WERI-Rb-1 (cell line): ENCODE measurements at regions not wholly inside any gene's neighbourhood (a gene's known extent, or its start where the extent isn't known, plus 50 kb on each side); places are given as distances from the start of the nearest gene placed in this dataset.
"Not testable (repeated sequence)": the region's sequence is repeated elsewhere in the genome, so short reads cannot be mapped to it uniquely, and the experiment has no call there.

Experiments
- DNase-seq: peaks from one replicate; pipeline ENCODE4 v3.0.0-alpha.2; 2020
- H3K27ac ChIP-seq: fragments of 250-450 bp; sonication (Bioruptor Pico); 2 replicates; pipeline ENCODE4 v1.5.1; 2020; ENCODE audit warnings: mild to moderate bottlenecking, moderate library complexity
- H3K27me3 ChIP-seq: fragments of 250-450 bp; sonication (Bioruptor Pico); 2 replicates; pipeline ENCODE4 v1.5.1; 2021; ENCODE audit warnings: mild to moderate bottlenecking, low read depth, moderate library complexity; ENCODE audit not compliant: insufficient read depth, severe bottlenecking
- H3K36me3 ChIP-seq: fragments of 250-450 bp; sonication (Bioruptor Pico); 2 replicates; pipeline ENCODE4 v1.5.1; 2020; ENCODE audit warnings: mild to moderate bottlenecking, moderate library complexity
- H3K4me3 ChIP-seq: 2 replicates; pipeline ENCODE4 v1.5.1; 2011; ENCODE audit warnings: low read depth, mild to moderate bottlenecking, control low read depth, low read length
- H3K9me3 ChIP-seq: fragments of 250-450 bp; sonication (Bioruptor Pico); 2 replicates; pipeline ENCODE4 v1.5.1; 2021; ENCODE audit warnings: mild to moderate bottlenecking, moderate library complexity; ENCODE audit not compliant: severe bottlenecking
- TF ChIP-seq, protein P1 (sequence below): IDR thresholded peaks from 2 replicates; pipeline ENCODE4 v1.5.1; 2011; ENCODE audit warnings: low read depth, mild to moderate bottlenecking, control low read depth, inconsistent platforms, low read length

DNA sequence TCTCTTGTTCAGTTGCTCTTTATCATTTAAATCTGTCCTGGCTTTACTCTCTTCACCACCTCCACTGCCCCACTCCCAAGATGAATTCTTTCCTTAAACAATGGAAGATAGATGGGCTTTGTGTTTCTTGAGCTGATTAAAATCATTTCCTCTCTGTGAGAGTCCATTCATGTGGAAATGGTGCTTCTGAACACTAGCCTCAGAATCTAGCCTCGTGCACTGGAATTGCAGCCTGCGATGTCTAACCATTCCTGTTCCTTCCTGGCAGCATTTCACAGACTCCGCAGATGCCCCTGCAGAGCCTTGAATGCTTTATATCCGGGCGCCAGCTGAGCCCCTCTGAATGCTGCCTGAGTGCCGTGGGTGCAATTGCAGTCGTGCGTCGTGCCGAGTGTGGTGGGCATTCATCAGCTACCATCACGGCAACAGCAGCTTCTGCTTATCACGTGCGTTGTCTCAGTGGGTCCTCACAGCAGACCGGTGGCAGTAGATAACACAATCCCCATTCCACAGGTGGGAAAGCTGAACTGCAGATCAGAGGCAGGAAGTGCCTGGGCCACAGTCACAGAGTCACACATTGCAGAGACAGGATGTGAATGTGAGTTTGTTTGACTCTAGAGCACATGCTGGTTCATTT lies 172.8 kb upstream of the WSCD1 start:
- no peak overlapping the region for H3K27ac ChIP-seq

DNA sequence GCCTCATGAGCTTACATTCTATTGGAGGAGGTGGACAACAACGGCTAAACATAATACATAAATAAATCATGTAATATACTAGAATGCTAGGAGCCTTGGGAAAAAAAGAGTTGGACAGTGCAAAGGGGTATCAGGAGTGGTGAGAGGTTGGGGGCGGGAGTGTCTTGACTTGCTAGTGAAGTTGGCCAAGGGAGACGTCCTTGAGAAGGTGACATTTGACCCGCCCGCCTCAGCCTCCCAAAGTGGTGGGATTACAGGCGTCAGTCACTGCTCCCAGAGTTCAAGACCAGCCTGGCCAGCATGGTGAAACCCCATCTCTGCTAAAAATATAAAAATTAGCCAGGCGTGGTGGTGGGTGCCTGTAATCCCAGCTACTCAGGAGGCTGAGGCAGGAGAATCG lies 172.2 kb upstream of the WSCD1 start:
- H3K9me3 ChIP-seq, H3K4me3 ChIP-seq, H3K27me3 ChIP-seq, DNase-seq, H3K27ac ChIP-seq, H3K36me3 ChIP-seq: not testable (repeated sequence)

More for the DNA sequence above, 172.8 kb upstream of the WSCD1 start:
- Histone ChIP-seq H3K36me3 (no peaks in the 10 kb centered on the region), H3K9me3 (no peaks in the 10 kb centered on the region), H3K4me3 (no peak overlapping the region), H3K27me3 (no peaks in the 10 kb centered on the region)
- TF ChIP-seq, protein P1, sequence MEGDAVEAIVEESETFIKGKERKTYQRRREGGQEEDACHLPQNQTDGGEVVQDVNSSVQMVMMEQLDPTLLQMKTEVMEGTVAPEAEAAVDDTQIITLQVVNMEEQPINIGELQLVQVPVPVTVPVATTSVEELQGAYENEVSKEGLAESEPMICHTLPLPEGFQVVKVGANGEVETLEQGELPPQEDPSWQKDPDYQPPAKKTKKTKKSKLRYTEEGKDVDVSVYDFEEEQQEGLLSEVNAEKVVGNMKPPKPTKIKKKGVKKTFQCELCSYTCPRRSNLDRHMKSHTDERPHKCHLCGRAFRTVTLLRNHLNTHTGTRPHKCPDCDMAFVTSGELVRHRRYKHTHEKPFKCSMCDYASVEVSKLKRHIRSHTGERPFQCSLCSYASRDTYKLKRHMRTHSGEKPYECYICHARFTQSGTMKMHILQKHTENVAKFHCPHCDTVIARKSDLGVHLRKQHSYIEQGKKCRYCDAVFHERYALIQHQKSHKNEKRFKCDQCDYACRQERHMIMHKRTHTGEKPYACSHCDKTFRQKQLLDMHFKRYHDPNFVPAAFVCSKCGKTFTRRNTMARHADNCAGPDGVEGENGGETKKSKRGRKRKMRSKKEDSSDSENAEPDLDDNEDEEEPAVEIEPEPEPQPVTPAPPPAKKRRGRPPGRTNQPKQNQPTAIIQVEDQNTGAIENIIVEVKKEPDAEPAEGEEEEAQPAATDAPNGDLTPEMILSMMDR = no peak
- no peak for DNase-seq

DNA sequence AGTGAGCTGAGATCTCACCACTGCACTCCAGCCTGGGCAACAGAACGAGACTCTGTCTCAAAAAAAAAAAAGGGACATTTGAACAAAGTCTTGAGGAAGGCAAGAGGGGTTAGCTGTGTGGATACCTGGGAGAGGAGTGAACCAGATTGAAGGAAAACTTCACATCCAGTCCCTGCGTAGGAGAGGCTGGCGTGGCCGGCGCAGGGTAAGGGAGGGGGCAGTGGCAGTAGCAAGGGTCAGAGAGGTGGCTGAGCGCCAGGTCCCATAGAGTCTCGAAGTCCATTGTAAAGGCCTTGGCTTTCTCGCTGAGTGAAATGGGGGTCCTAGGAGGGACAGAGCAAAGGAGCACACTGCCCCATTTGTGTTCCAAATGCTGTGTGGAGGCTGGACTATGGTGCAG lies 171.8 kb upstream of the WSCD1 start:
- DNase-seq = no peak
- Histone ChIP-seq H3K27me3 (no peaks in the 10 kb centered on the region), H3K27ac (no peak overlapping the region), H3K9me3 (peaks cover 1% of the 10 kb centered on the region), H3K36me3 (no peaks in the 10 kb centered on the region), H3K4me3 (no peak overlapping the region)
- TF ChIP-seq, protein P1 = no peak

DNA sequence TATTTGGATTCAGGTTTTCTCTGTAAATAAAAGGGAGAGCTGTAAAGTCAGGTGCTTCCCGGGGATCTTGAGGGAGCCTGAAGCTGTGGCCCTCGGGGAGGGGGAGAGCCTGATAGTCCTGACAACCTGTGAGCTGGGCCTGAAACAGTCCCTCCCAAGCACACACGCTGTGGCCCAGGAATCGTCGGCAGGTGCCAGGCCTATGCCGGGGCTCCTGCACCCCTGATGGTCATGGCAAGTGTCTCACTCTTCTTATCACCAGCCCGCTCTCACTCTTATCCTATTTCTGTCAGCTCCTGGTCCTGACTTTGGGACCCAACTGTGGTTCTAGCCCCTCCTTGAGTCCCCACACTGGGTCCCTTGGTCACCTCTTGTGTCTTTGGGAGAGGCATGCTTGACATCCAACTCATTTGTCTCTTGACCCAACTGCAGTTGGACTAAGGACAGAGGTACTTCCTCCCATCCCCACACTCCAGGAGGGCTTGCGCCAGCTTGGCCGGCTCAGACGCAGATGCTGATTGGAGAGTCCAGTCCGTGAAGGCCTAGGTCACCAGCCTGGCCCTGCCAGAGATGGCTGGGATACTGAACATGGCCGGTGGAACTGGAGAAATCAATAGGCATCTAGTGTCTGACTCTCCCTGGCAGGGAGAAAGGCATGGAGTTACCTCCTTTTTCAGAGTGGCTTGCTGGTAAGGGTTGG lies 170.5 kb upstream of the WSCD1 start:
- no peaks in the 10 kb centered on the region for H3K27me3 ChIP-seq

DNA sequence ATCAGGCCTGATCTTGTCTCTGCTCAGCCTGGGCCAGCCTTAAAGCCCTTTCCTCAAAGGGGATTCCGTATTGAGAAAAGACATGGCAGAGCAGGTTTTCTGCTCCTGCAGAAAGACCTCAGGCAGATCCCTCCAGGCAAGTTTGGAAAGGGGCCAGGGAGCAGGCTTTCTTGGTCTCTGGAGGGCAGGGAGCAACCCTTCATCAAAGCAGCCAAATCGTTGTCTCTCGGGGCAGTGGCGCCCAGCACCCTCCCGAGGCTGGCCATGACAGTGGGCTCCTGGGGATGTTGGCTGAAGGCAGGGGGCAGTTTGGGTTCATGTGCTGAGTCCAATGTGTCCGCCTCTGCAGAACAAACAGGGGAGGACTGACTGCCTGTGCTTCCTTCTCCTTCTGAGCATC lies 168.4 kb upstream of the WSCD1 start:
- no peak overlapping the region for H3K4me3 ChIP-seq
- H3K9me3 ChIP-seq = peaks cover 7% of the 10 kb centered on the region
- DNase-seq = no peak
- H3K27me3 ChIP-seq = no peaks in the 10 kb centered on the region
- TF ChIP-seq, protein P1 = no peak
- H3K36me3 ChIP-seq = no peaks in the 10 kb centered on the region
- no peak overlapping the region for H3K27ac ChIP-seq

More for the DNA sequence above, 170.5 kb upstream of the WSCD1 start:
- TF ChIP-seq, protein P1 = no peak
- H3K9me3 ChIP-seq = peaks cover 7% of the 10 kb centered on the region
- H3K36me3 ChIP-seq = no peaks in the 10 kb centered on the region
- H3K4me3 ChIP-seq = no peak overlapping the region
- no peak overlapping the region for H3K27ac ChIP-seq
- DNase-seq = no peak

DNA sequence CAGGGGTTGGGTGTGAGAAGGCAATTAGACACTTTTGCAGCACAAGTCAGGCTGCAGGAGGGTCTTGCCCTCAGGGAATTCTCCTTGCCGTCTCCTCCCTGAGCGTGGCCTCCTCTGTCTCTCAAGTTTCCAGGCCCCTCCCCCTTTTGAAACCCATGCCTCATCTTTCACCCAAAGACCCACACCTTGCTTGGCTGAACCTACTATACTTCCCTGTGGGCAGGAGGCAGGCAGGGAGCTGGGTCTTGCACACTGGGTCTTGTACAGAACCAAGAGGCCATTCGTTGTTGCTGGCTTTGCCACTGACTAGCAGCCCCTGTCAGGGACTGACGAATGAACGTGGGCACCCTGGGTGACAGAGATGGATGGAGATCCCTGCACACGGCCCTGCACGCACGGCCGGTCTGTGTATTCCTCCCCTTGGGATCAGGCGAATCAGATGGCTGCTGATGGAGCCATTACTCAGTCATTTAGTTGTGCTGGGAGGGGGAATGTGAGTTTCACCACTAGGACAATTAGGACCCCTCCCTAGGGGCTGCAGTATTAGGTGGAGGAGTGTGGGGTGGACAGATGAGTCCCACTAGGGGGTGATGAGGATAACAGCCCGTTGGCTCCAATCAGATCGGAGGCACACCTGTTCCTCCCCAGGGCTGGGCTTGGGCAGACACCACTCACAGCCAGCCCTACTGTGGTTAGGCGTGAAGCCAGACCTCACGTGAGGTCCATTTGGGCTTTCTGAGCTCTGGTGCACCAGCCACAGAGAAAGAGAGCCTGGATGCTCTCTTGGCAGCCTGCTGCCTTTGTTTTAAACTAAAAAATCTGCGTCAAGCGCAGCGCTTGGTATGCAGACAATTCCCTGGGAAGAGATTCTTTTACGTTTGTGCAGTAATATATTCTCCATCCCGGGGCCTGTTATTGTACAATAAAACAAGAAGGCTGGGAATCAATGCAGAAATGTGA lies 167.7 kb upstream of the WSCD1 start:
- H3K27ac ChIP-seq = no peak overlapping the region
- TF ChIP-seq, protein P1 = no peak
- peaks cover 7% of the 10 kb centered on the region for H3K9me3 ChIP-seq
- no peaks in the 10 kb centered on the region for H3K27me3 ChIP-seq
- no peak overlapping the region for H3K4me3 ChIP-seq
- H3K36me3 ChIP-seq = no peaks in the 10 kb centered on the region
- DNase-seq = no peak
